Esophagus muscularis mucosa (tissue), 4 donors: ENCODE measurements at regions not wholly inside any gene's neighbourhood (a gene's known extent, or its start where the extent isn't known, plus 50 kb on each side); places are given as distances from the start of the nearest gene placed in this dataset.

Source experiments
- DNase-seq: peaks from one replicate; pipeline ENCODE4 v3.0.0-alpha.2; 2017; ENCODE audit errors: extremely low spot score
- H3K27ac ChIP-seq, 4 donors: fragments of 200-600 bp; sonication (generic); replicated peaks in 1 of 4; 1 replicate in 3 of 4; 2 replicates in 1 of 4; pipeline ENCODE4 v1.5.1; 2016 to 2019; ENCODE audit warnings: mild to moderate bottlenecking in 1 of 4
- H3K27me3 ChIP-seq, 4 donors: fragments of 200-600 bp; sonication (generic); one replicate each; pipeline versions ENCODE4 v1.5.1 to v1.6.0; 2016 to 2019
- H3K36me3 ChIP-seq, 4 donors: fragments of 200-600 bp; sonication (generic); one replicate each; pipeline ENCODE4 v1.5.1; 2016 to 2019
- H3K4me1 ChIP-seq, 4 donors: fragments of 200-600 bp; sonication (generic); one replicate each; pipeline ENCODE4 v1.5.1; 2016 to 2019
- H3K4me3 ChIP-seq, 4 donors: fragments of 200-600 bp; sonication (generic); 1 replicate in 2 of 4; 2 replicates in 2 of 4; pipeline ENCODE4 v1.5.1; 2016 to 2019; ENCODE audit warnings: mild to moderate bottlenecking in 4 of 4, moderate library complexity in 1 of 4
- H3K9me3 ChIP-seq, 4 donors: fragments of 200-600 bp; sonication (generic); 1 replicate in 3 of 4; 2 replicates in 1 of 4; pipeline ENCODE4 v1.5.1; 2016 to 2019
- EP300 ChIP-seq: sonication (generic); formaldehyde crosslinking; IDR thresholded peaks from one replicate; pipeline ENCODE4 v1.6.1; 2017; ENCODE audit warnings: antibody characterized with exemption
- POLR2A ChIP-seq: fragments of 450-650 bp; IDR thresholded peaks from one replicate; pipeline ENCODE4 v1.6.1; 2017; ENCODE audit warnings: antibody characterized with exemption, moderate library complexity, mild to moderate bottlenecking, low read depth
- POLR2AphosphoS5 ChIP-seq, 2 donors: sonication (generic); formaldehyde crosslinking; IDR thresholded peaks; one replicate each; pipeline ENCODE4 v1.6.1; 2017; ENCODE audit warnings: antibody characterized with exemption in 2 of 2
- WGBS: methylation state at CpG from one replicate; pipeline ENCODE4 v1.1.5; 2018; 5-methylcytosine and 5-hydroxymethylcytosine counted together
- intact Hi-C: fragments of 100-400 bp; cut with DNase I; formaldehyde crosslinking; loops from one replicate; pipeline ENCODE4 v1.15.1; 2023
- TF ChIP-seq, protein P1 (sequence below), 3 experiments: fragments of 200-600 bp in 2 of 3; fragments of 450-650 bp in 1 of 3; sonication (generic) in 2 of 3; IDR thresholded peaks; one replicate each; pipeline ENCODE4 v1.5.1; 2017 to 2019; ENCODE audit warnings: antibody characterized with exemption in 3 of 3, mild to moderate bottlenecking in 2 of 3, moderate library complexity in 1 of 3

DNA sequence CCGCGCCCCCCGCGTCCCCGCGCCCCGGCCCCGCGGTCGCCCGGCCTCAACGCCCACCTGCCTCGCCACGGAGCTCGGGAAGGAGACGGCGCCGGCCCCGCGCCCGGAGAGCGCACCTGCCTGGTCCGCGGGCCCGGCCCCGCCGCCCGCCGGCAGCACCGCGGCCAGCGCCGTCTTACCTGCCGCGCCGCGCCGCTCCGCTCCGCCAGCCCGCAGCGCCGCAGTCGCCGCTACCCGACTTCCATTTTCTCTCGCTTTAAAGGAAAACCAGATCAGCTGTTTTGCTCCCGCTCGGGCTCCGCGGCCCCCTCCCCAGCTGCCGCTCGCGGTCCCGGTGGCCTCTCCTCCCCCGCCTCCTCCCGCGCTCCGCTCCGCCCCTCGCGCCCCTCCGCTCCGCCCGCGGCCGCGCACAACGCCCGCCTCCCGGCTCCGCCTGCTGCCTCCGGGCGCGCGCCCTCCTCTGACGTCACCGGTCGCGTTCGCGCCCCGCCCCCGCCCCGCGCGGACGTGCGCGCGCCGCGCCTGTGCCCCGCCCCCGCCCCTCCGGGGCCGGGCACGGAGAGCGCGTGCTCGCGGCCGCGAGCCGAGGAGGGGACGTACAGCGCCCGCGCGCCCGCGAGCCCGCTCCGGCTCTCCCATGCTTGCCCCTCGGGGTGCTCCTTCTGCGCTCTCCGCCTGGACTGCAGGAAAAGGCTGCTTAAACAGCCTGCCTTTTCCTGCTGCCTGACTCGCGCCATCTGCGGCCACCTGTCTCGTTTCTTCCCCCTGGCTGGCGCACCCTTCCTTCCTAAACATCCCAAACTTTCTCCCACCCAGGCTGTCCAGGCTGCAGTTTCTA lies 159.8 kb upstream of the CHRNA7 start, which contains the start of gene OTUD7A:
TSS of gene OTUD7A (minus strand) at position 346 of the 838 bp plus-strand sequence.
- Histone ChIP-seq H3K4me1 (peaks cover 0 to 26% (median 23%) of the 10 kb centered on the region in 4 donors), H3K4me3 (peak within 1 kb of the TSS; percentile 63 to 88 (median 69)), H3K9me3 (no peaks in the 10 kb centered on the region), H3K27me3 (no peaks in the 10 kb centered on the region), H3K27ac (peak within 1 kb of the TSS; percentile 81 to 85 (median 83)), H3K36me3 (no peaks in the 10 kb centered on the region)
- under 1% methylated on average over 38 of the region's 122 CpGs for WGBS
- intact Hi-C loops = no loop called here
- TF ChIP-seq POLR2AphosphoS5 (IDR thresholded peaks at IDR 0.05) = peak; percentile 43 to 64
- TF ChIP-seq POLR2A = no peak
- TF ChIP-seq, protein P1, sequence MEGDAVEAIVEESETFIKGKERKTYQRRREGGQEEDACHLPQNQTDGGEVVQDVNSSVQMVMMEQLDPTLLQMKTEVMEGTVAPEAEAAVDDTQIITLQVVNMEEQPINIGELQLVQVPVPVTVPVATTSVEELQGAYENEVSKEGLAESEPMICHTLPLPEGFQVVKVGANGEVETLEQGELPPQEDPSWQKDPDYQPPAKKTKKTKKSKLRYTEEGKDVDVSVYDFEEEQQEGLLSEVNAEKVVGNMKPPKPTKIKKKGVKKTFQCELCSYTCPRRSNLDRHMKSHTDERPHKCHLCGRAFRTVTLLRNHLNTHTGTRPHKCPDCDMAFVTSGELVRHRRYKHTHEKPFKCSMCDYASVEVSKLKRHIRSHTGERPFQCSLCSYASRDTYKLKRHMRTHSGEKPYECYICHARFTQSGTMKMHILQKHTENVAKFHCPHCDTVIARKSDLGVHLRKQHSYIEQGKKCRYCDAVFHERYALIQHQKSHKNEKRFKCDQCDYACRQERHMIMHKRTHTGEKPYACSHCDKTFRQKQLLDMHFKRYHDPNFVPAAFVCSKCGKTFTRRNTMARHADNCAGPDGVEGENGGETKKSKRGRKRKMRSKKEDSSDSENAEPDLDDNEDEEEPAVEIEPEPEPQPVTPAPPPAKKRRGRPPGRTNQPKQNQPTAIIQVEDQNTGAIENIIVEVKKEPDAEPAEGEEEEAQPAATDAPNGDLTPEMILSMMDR (IDR thresholded peaks at IDR 0.05) = peak in 2 of 3 experiments; percentile 3 to 10
- TF ChIP-seq EP300 = no peak
- peak; percentile 93 for DNase-seq

DNA sequence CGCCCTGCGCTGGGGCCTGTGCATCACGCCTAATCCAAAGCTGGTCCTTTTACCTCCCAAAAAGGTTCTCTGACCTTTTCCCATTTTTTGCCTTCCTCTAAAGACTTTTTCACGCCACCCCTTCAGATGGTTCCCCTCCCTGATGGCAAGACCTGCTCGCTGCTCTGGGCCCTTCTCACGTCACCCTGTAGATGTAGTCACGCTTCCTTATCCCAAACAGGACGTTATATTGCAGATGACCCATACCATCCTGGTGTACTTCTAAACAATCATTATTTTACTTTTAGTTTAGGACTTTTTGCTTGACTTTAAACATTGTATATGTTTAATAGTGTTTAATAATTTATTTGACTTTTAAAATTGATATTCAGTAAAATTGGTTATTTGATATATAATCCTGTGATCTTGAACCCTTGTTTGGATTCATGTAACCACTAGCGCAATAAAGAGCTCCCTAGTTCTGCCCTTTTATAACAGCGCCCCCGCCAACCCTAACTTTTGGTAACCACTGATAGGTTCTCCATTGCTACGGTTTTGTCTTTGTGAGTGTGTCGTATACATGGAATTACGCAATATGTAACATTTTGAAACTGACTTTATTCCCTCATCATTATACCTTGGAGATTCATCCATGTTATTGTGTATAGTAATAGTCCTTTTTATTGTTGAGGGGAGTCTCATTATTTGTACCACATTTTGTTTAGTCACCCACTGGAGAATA lies 159.0 kb upstream of the CHRNA7 start:
- no peaks in the 10 kb centered on the region for H3K36me3 ChIP-seq
- H3K9me3 ChIP-seq = no peaks in the 10 kb centered on the region
- peak overlapping the region; percentile 81 to 85 (median 83) for H3K27ac ChIP-seq
- TF ChIP-seq EP300 (no peak), POLR2A (no peak), POLR2AphosphoS5 (IDR thresholded peaks at IDR 0.05) (no peak)
- intact Hi-C loops = no loop called here
- H3K27me3 ChIP-seq = no peaks in the 10 kb centered on the region
- peak overlapping the region; percentile 63 to 88 (median 69) for H3K4me3 ChIP-seq
- DNase-seq = no peak
- WGBS = 46% methylated on average over 14 of the region's 14 CpGs
- peaks cover 0 to 26% (median 23%) of the 10 kb centered on the region in 4 donors for H3K4me1 ChIP-seq

DNA sequence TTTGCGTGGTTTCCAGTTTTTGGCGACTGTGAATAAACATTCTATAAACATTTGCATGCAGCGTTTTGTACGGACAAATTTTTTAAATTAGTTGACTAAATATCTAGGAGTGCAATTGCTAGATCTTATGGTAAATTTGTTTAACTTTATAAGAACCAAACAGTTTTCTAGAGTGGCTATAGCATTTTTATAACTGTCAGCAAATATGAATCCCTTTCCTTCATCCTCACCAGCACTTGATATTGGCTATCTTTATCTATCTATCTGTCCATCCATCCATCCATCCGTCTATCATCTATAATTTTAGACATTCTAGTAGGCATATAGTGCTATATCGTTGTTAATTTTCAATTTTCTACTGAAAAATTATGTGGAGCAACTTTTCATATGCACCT lies 158.4 kb upstream of the CHRNA7 start:
- no peak overlapping the region for H3K27ac ChIP-seq
- H3K4me3 ChIP-seq = no peak overlapping the region
- H3K36me3 ChIP-seq = no peaks in the 10 kb centered on the region
- intact Hi-C loops = no loop called here
- WGBS = 88% methylated on average over 6 of the region's 6 CpGs
- no peak for DNase-seq
- H3K4me1 ChIP-seq = peaks cover 0 to 26% (median 23%) of the 10 kb centered on the region in 4 donors
- no peaks in the 10 kb centered on the region for H3K27me3 ChIP-seq
- no peak for TF ChIP-seq POLR2A
- TF ChIP-seq POLR2AphosphoS5 (IDR thresholded peaks at IDR 0.05) = no peak
- TF ChIP-seq, protein P1 (IDR thresholded peaks at IDR 0.05) = no peak
- no peak for TF ChIP-seq EP300
- no peaks in the 10 kb centered on the region for H3K9me3 ChIP-seq

DNA sequence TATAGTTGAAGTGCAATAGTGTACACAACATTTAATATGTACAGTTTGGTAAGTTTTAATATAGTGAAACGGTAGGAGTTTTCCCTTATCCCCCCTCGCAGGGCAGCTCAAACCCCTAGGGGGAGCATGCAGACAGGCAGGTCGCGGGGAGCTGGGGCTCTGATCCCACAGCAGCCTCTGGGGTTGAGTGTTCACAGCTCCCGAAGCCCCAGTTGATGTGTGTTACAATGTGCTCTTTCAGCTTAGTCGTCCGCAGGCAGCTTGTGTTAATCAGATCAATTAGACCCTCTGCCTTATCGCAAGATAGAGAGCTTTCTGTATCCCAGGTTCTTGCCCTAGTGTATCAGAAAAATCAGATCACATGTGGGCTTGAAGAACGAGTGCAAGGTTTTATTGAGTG lies 143.1 kb upstream of the CHRNA7 start:
- 14% methylated on average over 9 of the region's 9 CpGs for WGBS
- TF ChIP-seq, protein P1 (IDR thresholded peaks at IDR 0.05) = no peak
- TF ChIP-seq EP300 (no peak), POLR2A (no peak)

DNA sequence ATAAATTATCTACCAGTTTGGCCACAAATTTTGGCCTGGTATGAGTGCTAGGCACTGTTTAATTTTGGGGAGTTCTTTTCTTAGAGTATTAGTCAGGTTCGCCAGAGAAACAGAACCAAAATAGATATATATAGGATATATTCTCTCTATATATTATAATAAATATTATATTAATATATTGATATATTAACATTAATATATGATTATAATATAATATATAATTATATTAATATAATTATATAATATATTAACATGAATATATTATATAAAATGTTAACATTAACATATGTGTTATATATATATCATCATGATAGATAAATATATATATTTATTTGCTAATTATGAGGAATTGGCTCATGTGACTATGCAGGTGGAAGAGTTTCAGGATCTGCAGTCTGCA lies 137.8 kb upstream of the CHRNA7 start:
- H3K36me3 ChIP-seq = no peaks in the 10 kb centered on the region
- TF ChIP-seq, protein P1 (IDR thresholded peaks at IDR 0.05) = no peak
- TF ChIP-seq POLR2A (no peak), EP300 (no peak), POLR2AphosphoS5 (IDR thresholded peaks at IDR 0.05) (no peak)
- no peak overlapping the region for H3K4me3 ChIP-seq
- H3K27me3 ChIP-seq = peaks cover 0 to 16% (median 3%) of the 10 kb centered on the region in 4 donors
- no peaks in the 10 kb centered on the region for H3K4me1 ChIP-seq
- 94% methylated on average over 1 of the region's 1 CpG for WGBS
- H3K9me3 ChIP-seq = peaks cover 0 to 8% (median 7%) of the 10 kb centered on the region in 4 donors
- no peak overlapping the region for H3K27ac ChIP-seq
- DNase-seq = no peak
- intact Hi-C loops = no loop called here

More for the DNA sequence above, 143.1 kb upstream of the CHRNA7 start:
- H3K4me1 ChIP-seq = no peaks in the 10 kb centered on the region
- peaks cover 0 to 7% (median 2%) of the 10 kb centered on the region in 4 donors for H3K9me3 ChIP-seq
- H3K27me3 ChIP-seq = peaks cover 0 to 18% (median 3%) of the 10 kb centered on the region in 4 donors
- no peak for DNase-seq
- H3K27ac ChIP-seq = no peak overlapping the region
- no peaks in the 10 kb centered on the region for H3K36me3 ChIP-seq
- H3K4me3 ChIP-seq = no peak overlapping the region
- intact Hi-C loops = no loop called here
